ENCODE measurements at regions not wholly inside any gene's neighbourhood (a gene's known extent, or its start where the extent isn't known, plus 50 kb on each side); places are given as distances from the start of the nearest gene placed in this dataset.

- no peaks in the 10 kb centered on the region for H3K27me3 ChIP-seq (ENCODE audit: control insufficient read depth, insufficient read depth, low read length, poor library complexity, severe bottlenecking)
- no peak overlapping the region for H3K9ac ChIP-seq (ENCODE audit: extremely low read depth, low read length, poor library complexity, severe bottlenecking)
- Mint-ChIP-seq H3K4me1 (peaks cover 2% of the 10 kb centered on the region), H3K9me3 (peaks cover 5% of the 10 kb centered on the region), H3K27ac (no peak overlapping the region), H3K4me3 (no peak overlapping the region), H3K36me3 (ENCODE audit: low read depth) (no peaks in the 10 kb centered on the region), H3K27me3 (ENCODE audit: insufficient read depth) (no peaks in the 10 kb centered on the region)
- TF ChIP-seq, protein P1, sequence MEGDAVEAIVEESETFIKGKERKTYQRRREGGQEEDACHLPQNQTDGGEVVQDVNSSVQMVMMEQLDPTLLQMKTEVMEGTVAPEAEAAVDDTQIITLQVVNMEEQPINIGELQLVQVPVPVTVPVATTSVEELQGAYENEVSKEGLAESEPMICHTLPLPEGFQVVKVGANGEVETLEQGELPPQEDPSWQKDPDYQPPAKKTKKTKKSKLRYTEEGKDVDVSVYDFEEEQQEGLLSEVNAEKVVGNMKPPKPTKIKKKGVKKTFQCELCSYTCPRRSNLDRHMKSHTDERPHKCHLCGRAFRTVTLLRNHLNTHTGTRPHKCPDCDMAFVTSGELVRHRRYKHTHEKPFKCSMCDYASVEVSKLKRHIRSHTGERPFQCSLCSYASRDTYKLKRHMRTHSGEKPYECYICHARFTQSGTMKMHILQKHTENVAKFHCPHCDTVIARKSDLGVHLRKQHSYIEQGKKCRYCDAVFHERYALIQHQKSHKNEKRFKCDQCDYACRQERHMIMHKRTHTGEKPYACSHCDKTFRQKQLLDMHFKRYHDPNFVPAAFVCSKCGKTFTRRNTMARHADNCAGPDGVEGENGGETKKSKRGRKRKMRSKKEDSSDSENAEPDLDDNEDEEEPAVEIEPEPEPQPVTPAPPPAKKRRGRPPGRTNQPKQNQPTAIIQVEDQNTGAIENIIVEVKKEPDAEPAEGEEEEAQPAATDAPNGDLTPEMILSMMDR (conservative IDR thresholded peaks at IDR 0.05), result no peak
- no peak overlapping the region for H3K4me3 ChIP-seq (ENCODE audit: low read length)
- no peak for DNase-seq
- H3K4me1 ChIP-seq (ENCODE audit: control insufficient read depth, insufficient read depth, low read length), result no peaks in the 10 kb centered on the region
- H3K9me3 ChIP-seq (ENCODE audit: control insufficient read depth, low read length), result peaks cover 16% of the 10 kb centered on the region
- no peaks in the 10 kb centered on the region for H3K36me3 ChIP-seq (ENCODE audit: control insufficient read depth, insufficient read depth, low read length)
- no peak overlapping the region for H3K27ac ChIP-seq (ENCODE audit: low read depth, low read length)
These were observed 173.4 kb downstream of the BMP4 start for GRCh38 chr14:53783256-53783655.

- H3K9ac ChIP-seq (ENCODE audit: extremely low read depth, low read length, poor library complexity, severe bottlenecking), result no peak overlapping the region
- no peak overlapping the region for H3K27ac ChIP-seq (ENCODE audit: low read depth, low read length)
- Mint-ChIP-seq H3K4me3 (no peak overlapping the region), H3K27me3 (ENCODE audit: insufficient read depth) (no peaks in the 10 kb centered on the region), H3K9me3 (peaks cover 5% of the 10 kb centered on the region), H3K27ac (no peak overlapping the region), H3K4me1 (peaks cover 2% of the 10 kb centered on the region), H3K36me3 (ENCODE audit: low read depth) (no peaks in the 10 kb centered on the region)
- peaks cover 6% of the 10 kb centered on the region for H3K9me3 ChIP-seq (ENCODE audit: control insufficient read depth, low read length)
- WGBS, 2 experiments (ENCODE audit: insufficient coverage in 1 of 2, insufficient read length in 1 of 2), result 94% methylated on average over 6 to 7 of the region's 7 CpGs
- H3K4me3 ChIP-seq (ENCODE audit: low read length), result no peak overlapping the region
- no peak for DNase-seq
- no peaks in the 10 kb centered on the region for H3K27me3 ChIP-seq (ENCODE audit: control insufficient read depth, insufficient read depth, low read length, poor library complexity, severe bottlenecking)
- no peaks in the 10 kb centered on the region for H3K4me1 ChIP-seq (ENCODE audit: control insufficient read depth, insufficient read depth, low read length)
- TF ChIP-seq, protein P1 (conservative IDR thresholded peaks at IDR 0.05), result no peak
- H3K36me3 ChIP-seq (ENCODE audit: control insufficient read depth, insufficient read depth, low read length), result no peaks in the 10 kb centered on the region
These were observed 176.5 kb downstream of the BMP4 start for GRCh38 chr14:53780051-53780555.

GRCh38 chr14:53779301-53779700, 177.3 kb downstream of the BMP4 start:
- Histone ChIP-seq H3K4me3 (ENCODE audit: low read length) (no peak overlapping the region), H3K9ac (ENCODE audit: extremely low read depth, low read length, poor library complexity, severe bottlenecking) (no peak overlapping the region), H3K36me3 (ENCODE audit: control insufficient read depth, insufficient read depth, low read length) (no peaks in the 10 kb centered on the region), H3K27me3 (ENCODE audit: control insufficient read depth, insufficient read depth, low read length, poor library complexity, severe bottlenecking) (no peaks in the 10 kb centered on the region), H3K4me1 (ENCODE audit: control insufficient read depth, insufficient read depth, low read length) (no peaks in the 10 kb centered on the region), H3K9me3 (ENCODE audit: control insufficient read depth, low read length) (no peaks in the 10 kb centered on the region), H3K27ac (ENCODE audit: low read depth, low read length) (no peak overlapping the region)
- no peaks in the 10 kb centered on the region for H3K9me3 Mint-ChIP-seq
- no peak overlapping the region for H3K27ac Mint-ChIP-seq
- peaks cover 2% of the 10 kb centered on the region for H3K4me1 Mint-ChIP-seq
- TF ChIP-seq, protein P1 (conservative IDR thresholded peaks at IDR 0.05), result no peak
- no peak for DNase-seq
- H3K36me3 Mint-ChIP-seq (ENCODE audit: low read depth), result no peaks in the 10 kb centered on the region
- H3K4me3 Mint-ChIP-seq, result no peak overlapping the region
- H3K27me3 Mint-ChIP-seq (ENCODE audit: insufficient read depth), result no peaks in the 10 kb centered on the region
- WGBS, 2 experiments (ENCODE audit: insufficient coverage in 1 of 2, insufficient read length in 1 of 2), result 69 to 93% methylated on average over 2 of the region's 2 CpGs
